ENCODE measurements at regions not wholly inside any gene's neighbourhood (a gene's known extent, or its start where the extent isn't known, plus 50 kb on each side); places are given as distances from the start of the nearest gene placed in this dataset.

DNA sequence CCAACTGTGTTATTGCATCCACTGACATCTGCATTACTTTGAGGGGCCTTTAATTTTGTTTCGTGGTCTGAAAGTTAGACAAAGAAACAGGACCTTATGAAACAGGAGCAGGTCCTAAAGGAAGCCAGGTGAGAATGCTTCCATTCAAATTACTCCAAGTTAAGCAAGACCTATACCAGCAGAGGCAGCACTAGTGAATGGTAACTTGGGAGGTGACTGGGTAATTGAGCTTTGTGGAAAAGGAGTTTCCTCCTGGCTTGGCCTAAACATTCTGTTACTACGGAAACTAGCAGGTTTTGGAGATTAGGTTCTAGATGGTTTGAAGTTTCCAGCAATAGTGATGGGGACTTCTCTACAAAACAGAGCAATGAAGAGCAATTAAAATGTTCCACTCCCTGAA lies 173.5 kb downstream of the NKX6-1 start:
- H3K27me3 ChIP-seq (ENCODE audit: insufficient read depth) = no peaks in the 10 kb centered on the region
- no peaks in the 10 kb centered on the region for H3K27me3 Mint-ChIP-seq (ENCODE audit: insufficient read depth, low read depth, poor library complexity)

More for the DNA sequence above, 173.5 kb downstream of the NKX6-1 start:
- no peak overlapping the region for H3K27ac ChIP-seq (ENCODE audit: low read depth)
- no peak overlapping the region for H3K4me3 Mint-ChIP-seq
- no peaks in the 10 kb centered on the region for H3K79me2 ChIP-seq (replicated peaks; ENCODE audit: insufficient read depth)
- no peaks in the 10 kb centered on the region for H4K20me1 ChIP-seq (replicated peaks; ENCODE audit: insufficient read depth)
- peak; percentile 68 for ATAC-seq
- H3K27ac Mint-ChIP-seq = no peak overlapping the region
- no peaks in the 10 kb centered on the region for H3K36me3 Mint-ChIP-seq (ENCODE audit: low read depth)
- H3K9me2 ChIP-seq (ENCODE audit: insufficient read depth) = no peaks in the 10 kb centered on the region; the same call in 1 of the 2 replicates
- H3K4me1 Mint-ChIP-seq = peaks cover 26% of the 10 kb centered on the region
- DNase-seq (ENCODE audit: low spot score) = peak; percentile 44
- peak overlapping the region; percentile 35; the same call in 1 of the 2 replicates for H2AFZ ChIP-seq
- H3K4me2 ChIP-seq = 0 out of 2 replicates have a peak overlapping the region, but pooled peaks have one; percentile 23
- no peak overlapping the region for H3K4me3 ChIP-seq
- no peaks in the 10 kb centered on the region for H3K36me3 ChIP-seq (ENCODE audit: insufficient read depth)
- H3K4me1 ChIP-seq (ENCODE audit: insufficient read depth) = peaks cover 25% of the 10 kb centered on the region
- no peaks in the 10 kb centered on the region; the same call in 2 of the 3 replicates for H3K9me3 Mint-ChIP-seq
- TF ChIP-seq, protein P1, sequence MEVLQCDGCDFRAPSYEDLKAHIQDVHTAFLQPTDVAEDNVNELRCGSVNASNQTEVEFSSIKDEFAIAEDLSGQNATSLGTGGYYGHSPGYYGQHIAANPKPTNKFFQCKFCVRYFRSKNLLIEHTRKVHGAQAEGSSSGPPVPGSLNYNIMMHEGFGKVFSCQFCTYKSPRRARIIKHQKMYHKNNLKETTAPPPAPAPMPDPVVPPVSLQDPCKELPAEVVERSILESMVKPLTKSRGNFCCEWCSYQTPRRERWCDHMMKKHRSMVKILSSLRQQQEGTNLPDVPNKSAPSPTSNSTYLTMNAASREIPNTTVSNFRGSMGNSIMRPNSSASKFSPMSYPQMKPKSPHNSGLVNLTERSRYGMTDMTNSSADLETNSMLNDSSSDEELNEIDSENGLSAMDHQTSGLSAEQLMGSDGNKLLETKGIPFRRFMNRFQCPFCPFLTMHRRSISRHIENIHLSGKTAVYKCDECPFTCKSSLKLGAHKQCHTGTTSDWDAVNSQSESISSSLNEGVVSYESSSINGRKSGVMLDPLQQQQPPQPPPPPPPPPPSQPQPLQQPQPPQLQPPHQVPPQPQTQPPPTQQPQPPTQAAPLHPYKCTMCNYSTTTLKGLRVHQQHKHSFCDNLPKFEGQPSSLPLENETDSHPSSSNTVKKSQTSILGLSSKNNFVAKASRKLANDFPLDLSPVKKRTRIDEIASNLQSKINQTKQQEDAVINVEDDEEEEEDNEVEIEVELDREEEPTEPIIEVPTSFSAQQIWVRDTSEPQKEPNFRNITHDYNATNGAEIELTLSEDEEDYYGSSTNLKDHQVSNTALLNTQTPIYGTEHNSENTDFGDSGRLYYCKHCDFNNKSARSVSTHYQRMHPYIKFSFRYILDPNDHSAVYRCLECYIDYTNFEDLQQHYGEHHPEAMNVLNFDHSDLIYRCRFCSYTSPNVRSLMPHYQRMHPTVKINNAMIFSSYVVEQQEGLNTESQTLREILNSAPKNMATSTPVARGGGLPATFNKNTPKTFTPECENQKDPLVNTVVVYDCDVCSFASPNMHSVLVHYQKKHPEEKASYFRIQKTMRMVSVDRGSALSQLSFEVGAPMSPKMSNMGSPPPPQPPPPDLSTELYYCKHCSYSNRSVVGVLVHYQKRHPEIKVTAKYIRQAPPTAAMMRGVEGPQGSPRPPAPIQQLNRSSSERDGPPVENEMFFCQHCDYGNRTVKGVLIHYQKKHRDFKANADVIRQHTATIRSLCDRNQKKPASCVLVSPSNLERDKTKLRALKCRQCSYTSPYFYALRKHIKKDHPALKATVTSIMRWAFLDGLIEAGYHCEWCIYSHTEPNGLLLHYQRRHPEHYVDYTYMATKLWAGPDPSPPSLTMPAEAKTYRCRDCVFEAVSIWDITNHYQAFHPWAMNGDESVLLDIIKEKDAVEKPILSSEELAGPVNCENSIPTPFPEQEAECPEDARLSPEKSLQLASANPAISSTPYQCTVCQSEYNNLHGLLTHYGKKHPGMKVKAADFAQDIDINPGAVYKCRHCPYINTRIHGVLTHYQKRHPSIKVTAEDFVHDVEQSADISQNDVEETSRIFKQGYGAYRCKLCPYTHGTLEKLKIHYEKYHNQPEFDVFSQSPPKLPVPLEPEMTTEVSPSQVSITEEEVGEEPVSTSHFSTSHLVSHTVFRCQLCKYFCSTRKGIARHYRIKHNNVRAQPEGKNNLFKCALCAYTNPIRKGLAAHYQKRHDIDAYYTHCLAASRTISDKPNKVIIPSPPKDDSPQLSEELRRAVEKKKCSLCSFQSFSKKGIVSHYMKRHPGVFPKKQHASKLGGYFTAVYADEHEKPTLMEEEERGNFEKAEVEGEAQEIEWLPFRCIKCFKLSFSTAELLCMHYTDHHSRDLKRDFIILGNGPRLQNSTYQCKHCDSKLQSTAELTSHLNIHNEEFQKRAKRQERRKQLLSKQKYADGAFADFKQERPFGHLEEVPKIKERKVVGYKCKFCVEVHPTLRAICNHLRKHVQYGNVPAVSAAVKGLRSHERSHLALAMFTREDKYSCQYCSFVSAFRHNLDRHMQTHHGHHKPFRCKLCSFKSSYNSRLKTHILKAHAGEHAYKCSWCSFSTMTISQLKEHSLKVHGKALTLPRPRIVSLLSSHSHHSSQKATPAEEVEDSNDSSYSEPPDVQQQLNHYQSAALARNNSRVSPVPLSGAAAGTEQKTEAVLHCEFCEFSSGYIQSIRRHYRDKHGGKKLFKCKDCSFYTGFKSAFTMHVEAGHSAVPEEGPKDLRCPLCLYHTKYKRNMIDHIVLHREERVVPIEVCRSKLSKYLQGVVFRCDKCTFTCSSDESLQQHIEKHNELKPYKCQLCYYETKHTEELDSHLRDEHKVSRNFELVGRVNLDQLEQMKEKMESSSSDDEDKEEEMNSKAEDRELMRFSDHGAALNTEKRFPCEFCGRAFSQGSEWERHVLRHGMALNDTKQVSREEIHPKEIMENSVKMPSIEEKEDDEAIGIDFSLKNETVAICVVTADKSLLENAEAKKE (CRISPR knock-in tag; IDR thresholded peaks at IDR 0.05) = no peak
- TF ChIP-seq, protein P2, sequence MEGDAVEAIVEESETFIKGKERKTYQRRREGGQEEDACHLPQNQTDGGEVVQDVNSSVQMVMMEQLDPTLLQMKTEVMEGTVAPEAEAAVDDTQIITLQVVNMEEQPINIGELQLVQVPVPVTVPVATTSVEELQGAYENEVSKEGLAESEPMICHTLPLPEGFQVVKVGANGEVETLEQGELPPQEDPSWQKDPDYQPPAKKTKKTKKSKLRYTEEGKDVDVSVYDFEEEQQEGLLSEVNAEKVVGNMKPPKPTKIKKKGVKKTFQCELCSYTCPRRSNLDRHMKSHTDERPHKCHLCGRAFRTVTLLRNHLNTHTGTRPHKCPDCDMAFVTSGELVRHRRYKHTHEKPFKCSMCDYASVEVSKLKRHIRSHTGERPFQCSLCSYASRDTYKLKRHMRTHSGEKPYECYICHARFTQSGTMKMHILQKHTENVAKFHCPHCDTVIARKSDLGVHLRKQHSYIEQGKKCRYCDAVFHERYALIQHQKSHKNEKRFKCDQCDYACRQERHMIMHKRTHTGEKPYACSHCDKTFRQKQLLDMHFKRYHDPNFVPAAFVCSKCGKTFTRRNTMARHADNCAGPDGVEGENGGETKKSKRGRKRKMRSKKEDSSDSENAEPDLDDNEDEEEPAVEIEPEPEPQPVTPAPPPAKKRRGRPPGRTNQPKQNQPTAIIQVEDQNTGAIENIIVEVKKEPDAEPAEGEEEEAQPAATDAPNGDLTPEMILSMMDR (conservative IDR thresholded peaks at IDR 0.05; ENCODE audit: low read depth in 2 of 2) = 0 out of 4 replicates have a peak, but pooled peaks of 1 of the 2 experiments have one; percentile 2
- no peaks in the 10 kb centered on the region for H3F3A ChIP-seq (replicated peaks; ENCODE audit: low read depth)

Measured in GM23338 (cell line).